D721Med (cell line): ENCODE measurements at regions not wholly inside any gene's neighbourhood (a gene's known extent, or its start where the extent isn't known, plus 50 kb on each side); places are given as distances from the start of the nearest gene placed in this dataset.

ENCODE experiments used
- DNase-seq: peaks from one replicate; pipeline ENCODE4 v3.0.0; 2011; ENCODE audit warnings: low spot score; ENCODE audit not compliant: insufficient read length
- FAIRE-seq: peaks from 2 replicates; lab custom pipeline; 2011; peaks lifted over from hg19 to GRCh38; lab: Jason Lieb, UNC
- TF ChIP-seq, protein P1 (sequence below): IDR thresholded peaks from 2 replicates; pipeline ENCODE4 v1.5.1; 2012; ENCODE audit warnings: mild to moderate bottlenecking, control low read depth; ENCODE audit not compliant: insufficient read depth; ENCODE audit errors: missing control alignments

DNA sequence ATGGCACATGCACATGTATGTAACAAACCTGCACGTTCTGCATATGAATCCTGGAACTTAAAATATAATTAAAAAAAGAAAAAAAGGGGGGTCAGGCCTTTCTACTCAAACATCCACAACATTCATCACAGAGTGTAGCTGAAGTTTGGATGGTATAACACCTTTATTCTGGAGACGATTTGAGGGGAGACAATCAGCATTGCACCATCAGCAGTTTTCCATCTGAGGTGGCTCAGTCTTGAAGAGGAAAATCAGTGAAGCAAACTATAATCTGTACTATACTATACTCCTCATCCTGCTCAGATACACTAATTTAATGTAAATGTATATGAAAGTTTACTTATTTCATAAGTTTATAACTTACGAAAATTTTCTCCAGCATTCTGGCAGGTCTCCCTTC, 969.7 kb downstream of the SLITRK1 start:
- TF ChIP-seq, protein P1, sequence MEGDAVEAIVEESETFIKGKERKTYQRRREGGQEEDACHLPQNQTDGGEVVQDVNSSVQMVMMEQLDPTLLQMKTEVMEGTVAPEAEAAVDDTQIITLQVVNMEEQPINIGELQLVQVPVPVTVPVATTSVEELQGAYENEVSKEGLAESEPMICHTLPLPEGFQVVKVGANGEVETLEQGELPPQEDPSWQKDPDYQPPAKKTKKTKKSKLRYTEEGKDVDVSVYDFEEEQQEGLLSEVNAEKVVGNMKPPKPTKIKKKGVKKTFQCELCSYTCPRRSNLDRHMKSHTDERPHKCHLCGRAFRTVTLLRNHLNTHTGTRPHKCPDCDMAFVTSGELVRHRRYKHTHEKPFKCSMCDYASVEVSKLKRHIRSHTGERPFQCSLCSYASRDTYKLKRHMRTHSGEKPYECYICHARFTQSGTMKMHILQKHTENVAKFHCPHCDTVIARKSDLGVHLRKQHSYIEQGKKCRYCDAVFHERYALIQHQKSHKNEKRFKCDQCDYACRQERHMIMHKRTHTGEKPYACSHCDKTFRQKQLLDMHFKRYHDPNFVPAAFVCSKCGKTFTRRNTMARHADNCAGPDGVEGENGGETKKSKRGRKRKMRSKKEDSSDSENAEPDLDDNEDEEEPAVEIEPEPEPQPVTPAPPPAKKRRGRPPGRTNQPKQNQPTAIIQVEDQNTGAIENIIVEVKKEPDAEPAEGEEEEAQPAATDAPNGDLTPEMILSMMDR = no peak
- no peak for FAIRE-seq
- DNase-seq = no peak

- no peak for FAIRE-seq
- DNase-seq = no peak
- TF ChIP-seq, protein P1 = no peak
These were observed 977.2 kb downstream of the SLITRK1 start for GRCh38 chr13:82905071-82905470.

- FAIRE-seq = no peak
- TF ChIP-seq, protein P1 = no peak
- no peak for DNase-seq
These were observed 981.8 kb downstream of the SLITRK1 start for GRCh38 chr13:82900453-82900852.

DNA sequence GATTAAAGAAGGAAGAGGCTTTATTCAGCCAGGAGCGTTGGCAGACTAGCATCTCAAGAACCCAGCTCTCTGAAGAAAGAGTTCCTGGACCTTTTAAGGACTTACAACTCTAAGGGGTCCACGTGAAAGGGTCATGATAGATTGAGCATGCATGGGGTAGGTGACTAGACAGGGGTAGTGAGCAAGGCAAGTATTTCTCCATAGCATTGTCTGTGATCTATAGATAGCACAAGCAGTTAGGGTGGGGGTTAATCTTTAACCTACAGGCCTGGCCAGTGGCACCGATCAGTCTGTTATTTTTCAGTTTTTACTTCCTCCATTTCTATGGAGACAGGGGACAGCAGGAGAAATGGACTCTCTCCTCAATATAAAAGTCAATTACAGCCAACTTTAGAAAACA, 983.7 kb downstream of the SLITRK1 start:
- no peak for FAIRE-seq
- DNase-seq = no peak
- TF ChIP-seq, protein P1 = no peak

- no peak for FAIRE-seq
- TF ChIP-seq, protein P1 = no peak
- DNase-seq = no peak
These were observed 1002.4 kb downstream of the SLITRK1 start for GRCh38 chr13:82879921-82880320.

GRCh38 chr13:82878536-82878935, 1003.7 kb downstream of the SLITRK1 start:
- TF ChIP-seq, protein P1 = no peak
- FAIRE-seq (no peak), DNase-seq (no peak)

- no peak for DNase-seq
- FAIRE-seq = no peak
These were observed 1015.0 kb downstream of the SLITRK1 start for GRCh38 chr13:82867284-82867683.

More at GRCh38 chr13:82867284-82867683, 1015.0 kb downstream of the SLITRK1 start:
- TF ChIP-seq, protein P1 = no peak
